ENCODE measurements at regions not wholly inside any gene's neighbourhood (a gene's known extent, or its start where the extent isn't known, plus 50 kb on each side); places are given as distances from the start of the nearest gene placed in this dataset.
A peak's percentile ranks its signal among the peaks of the same experiment; 100 is the strongest.

- no peak overlapping the region for H3K4me3 ChIP-seq (ENCODE audit: control insufficient read depth in 1 of 2, extremely low read depth in 1 of 2, low read length in 1 of 2)
- peaks cover 2 to 28% (median 12%) of the 10 kb centered on the region in 3 donors for H3K9me3 Mint-ChIP-seq
- H3K27me3 Mint-ChIP-seq: peaks cover 14 to 19% of the 10 kb centered on the region in 2 donors
- DNase-seq (no peak), ATAC-seq (replicated peaks in 1 of 4) (no peak)
- H3K27ac ChIP-seq (ENCODE audit: low read length): no peak overlapping the region
- no peaks in the 10 kb centered on the region for H3K9me3 ChIP-seq
- H3K36me3 ChIP-seq (ENCODE audit: control insufficient read depth in 2 of 2, extremely low read depth in 1 of 2, insufficient read depth in 1 of 2, low read length in 1 of 2): no peaks in the 10 kb centered on the region
- H3K36me3 Mint-ChIP-seq: no peaks in the 10 kb centered on the region
- no peak overlapping the region for H3K27ac Mint-ChIP-seq
- WGBS (ENCODE audit: insufficient coverage): 23% methylated on average over 4 of the region's 16 CpGs
- peaks cover 2 to 20% of the 10 kb centered on the region in 2 experiments for H3K27me3 ChIP-seq (replicated peaks in 1 of 2; ENCODE audit: control insufficient read depth in 2 of 2, extremely low read depth in 1 of 2, insufficient read depth in 2 of 2, low read length in 1 of 2)
- CTCF ChIA-PET: no interaction called here
- no peaks in the 10 kb centered on the region for H3K4me1 Mint-ChIP-seq
- H3K4me1 ChIP-seq (ENCODE audit: control insufficient read depth in 1 of 2, extremely low read depth in 1 of 2, insufficient read depth in 2 of 2, low read length in 2 of 2): no peaks in the 10 kb centered on the region
- H3K4me3 Mint-ChIP-seq: no peak overlapping the region
- POLR2A ChIA-PET: no interaction called here
Observed at GRCh38 chr2:120661551-120661950, 74.1 kb upstream of the GLI2 start.

GRCh38 chr2:120662046-120662445 is 73.6 kb upstream of the GLI2 start:
- Mint-ChIP-seq H3K9me3 (peaks cover 5 to 32% (median 15%) of the 10 kb centered on the region in 3 donors), H3K27ac (no peak overlapping the region), H3K4me1 (no peaks in the 10 kb centered on the region), H3K36me3 (no peaks in the 10 kb centered on the region), H3K4me3 (no peak overlapping the region), H3K27me3 (peaks cover 9 to 15% of the 10 kb centered on the region in 2 donors)
- H3K27me3 ChIP-seq (replicated peaks in 1 of 2; ENCODE audit: control insufficient read depth in 2 of 2, extremely low read depth in 1 of 2, insufficient read depth in 2 of 2, low read length in 1 of 2): peaks cover 2 to 15% of the 10 kb centered on the region in 2 experiments
- no peaks in the 10 kb centered on the region for H3K36me3 ChIP-seq (ENCODE audit: control insufficient read depth in 2 of 2, extremely low read depth in 1 of 2, insufficient read depth in 1 of 2, low read length in 1 of 2)
- ATAC-seq (replicated peaks in 1 of 4): no peak
- WGBS (ENCODE audit: insufficient coverage): 90% methylated on average over 3 of the region's 4 CpGs
- CTCF ChIA-PET: no interaction called here
- H3K4me3 ChIP-seq (ENCODE audit: control insufficient read depth in 1 of 2, extremely low read depth in 1 of 2, low read length in 1 of 2): no peak overlapping the region
- no peaks in the 10 kb centered on the region for H3K9me3 ChIP-seq
- H3K4me1 ChIP-seq (ENCODE audit: control insufficient read depth in 1 of 2, extremely low read depth in 1 of 2, insufficient read depth in 2 of 2, low read length in 2 of 2): no peaks in the 10 kb centered on the region
- no peak overlapping the region for H3K27ac ChIP-seq (ENCODE audit: low read length)
- POLR2A ChIA-PET: no interaction called here
- no peak for DNase-seq

DNA sequence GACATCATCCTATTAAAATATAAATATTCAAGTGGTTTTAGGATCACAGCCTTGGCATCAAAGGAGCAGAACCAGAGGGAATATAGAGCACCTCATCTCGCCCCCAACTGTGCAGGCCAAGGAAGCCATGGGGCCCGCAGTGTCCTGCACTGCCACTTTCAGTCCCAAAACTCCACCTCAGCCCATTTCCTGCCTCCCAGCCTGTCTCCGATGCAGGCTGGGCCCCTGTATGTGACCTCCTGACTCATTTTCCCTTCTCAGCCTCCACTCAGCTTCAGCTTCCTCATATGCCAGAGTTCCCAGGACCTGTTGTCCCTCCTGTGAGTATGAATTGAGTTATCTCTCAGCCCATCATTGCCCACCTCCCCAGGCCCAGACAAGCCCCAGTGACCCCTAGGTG is 72.9 kb upstream of the GLI2 start:
- no peak overlapping the region for H3K27ac Mint-ChIP-seq
- no peak for ATAC-seq (replicated peaks in 1 of 4)
- peaks cover 7 to 11% of the 10 kb centered on the region in 2 donors for H3K27me3 Mint-ChIP-seq
- no peak for DNase-seq
- no peaks in the 10 kb centered on the region for H3K9me3 ChIP-seq
- ChIA-PET CTCF (no interaction called here), POLR2A (no interaction called here)
- 82% methylated on average over 3 of the region's 3 CpGs for WGBS (ENCODE audit: insufficient coverage)
- H3K4me1 ChIP-seq (ENCODE audit: control insufficient read depth in 1 of 2, extremely low read depth in 1 of 2, insufficient read depth in 2 of 2, low read length in 2 of 2): no peaks in the 10 kb centered on the region
- no peak overlapping the region for H3K4me3 Mint-ChIP-seq
- no peak overlapping the region for H3K4me3 ChIP-seq (ENCODE audit: control insufficient read depth in 1 of 2, extremely low read depth in 1 of 2, low read length in 1 of 2)
- H3K4me1 Mint-ChIP-seq: no peaks in the 10 kb centered on the region
- no peaks in the 10 kb centered on the region for H3K36me3 ChIP-seq (ENCODE audit: control insufficient read depth in 2 of 2, extremely low read depth in 1 of 2, insufficient read depth in 1 of 2, low read length in 1 of 2)
- no peaks in the 10 kb centered on the region for H3K36me3 Mint-ChIP-seq
- H3K27ac ChIP-seq (ENCODE audit: low read length): no peak overlapping the region
- peaks cover 5 to 34% (median 15%) of the 10 kb centered on the region in 3 donors for H3K9me3 Mint-ChIP-seq
- H3K27me3 ChIP-seq (replicated peaks in 1 of 2; ENCODE audit: control insufficient read depth in 2 of 2, extremely low read depth in 1 of 2, insufficient read depth in 2 of 2, low read length in 1 of 2): peaks cover 2 to 14% of the 10 kb centered on the region in 2 experiments

DNA sequence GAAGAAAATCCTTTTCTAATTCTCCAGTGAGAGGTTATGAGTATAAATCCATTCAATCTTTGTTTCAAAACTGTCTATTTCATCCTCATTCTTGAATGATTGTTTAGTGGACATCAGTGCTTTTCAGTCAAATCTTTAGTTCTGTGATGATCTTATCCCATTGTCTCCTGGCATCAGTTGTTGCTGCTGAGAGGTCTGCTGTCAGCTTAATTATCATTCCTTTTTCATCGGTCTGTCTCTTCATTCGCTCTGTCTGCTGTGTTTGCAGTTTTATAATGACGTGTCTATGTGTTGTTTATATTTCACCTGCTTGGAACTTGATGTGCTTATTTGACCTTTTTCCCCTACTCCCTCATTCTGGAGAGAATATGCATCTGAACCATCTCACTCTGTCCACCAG is 69.2 kb upstream of the GLI2 start:
- DNase-seq (no peak), ATAC-seq (replicated peaks in 1 of 4) (no peak)
- ChIA-PET CTCF (no interaction called here), POLR2A (no interaction called here)
- H3K27ac Mint-ChIP-seq: no peak overlapping the region
- Histone ChIP-seq H3K4me1 (ENCODE audit: control insufficient read depth in 1 of 2, extremely low read depth in 1 of 2, insufficient read depth in 2 of 2, low read length in 2 of 2) (no peaks in the 10 kb centered on the region), H3K27me3 (replicated peaks in 1 of 2; ENCODE audit: control insufficient read depth in 2 of 2, extremely low read depth in 1 of 2, insufficient read depth in 2 of 2, low read length in 1 of 2) (peaks cover 2 to 30% of the 10 kb centered on the region in 2 experiments), H3K36me3 (ENCODE audit: control insufficient read depth in 2 of 2, extremely low read depth in 1 of 2, insufficient read depth in 1 of 2, low read length in 1 of 2) (no peaks in the 10 kb centered on the region), H3K27ac (ENCODE audit: low read length) (no peak overlapping the region), H3K4me3 (ENCODE audit: control insufficient read depth in 1 of 2, extremely low read depth in 1 of 2, low read length in 1 of 2) (no peak overlapping the region), H3K9me3 (no peaks in the 10 kb centered on the region)
- no peak overlapping the region for H3K4me3 Mint-ChIP-seq
- H3K36me3 Mint-ChIP-seq: no peaks in the 10 kb centered on the region
- peaks cover 5 to 38% (median 15%) of the 10 kb centered on the region in 3 donors for H3K9me3 Mint-ChIP-seq
- H3K27me3 Mint-ChIP-seq: peaks cover 22 to 32% of the 10 kb centered on the region in 2 donors
- H3K4me1 Mint-ChIP-seq: peaks cover 0 to 6% (median 2%) of the 10 kb centered on the region in 3 donors
- no CpG with 5 or more reads among the region's 3 CpGs for WGBS (ENCODE audit: insufficient coverage)

- Histone ChIP-seq H3K27ac (ENCODE audit: low read length) (no peak overlapping the region), H3K4me1 (ENCODE audit: control insufficient read depth in 1 of 2, extremely low read depth in 1 of 2, insufficient read depth in 2 of 2, low read length in 2 of 2) (no peaks in the 10 kb centered on the region), H3K27me3 (replicated peaks in 1 of 2; ENCODE audit: control insufficient read depth in 2 of 2, extremely low read depth in 1 of 2, insufficient read depth in 2 of 2, low read length in 1 of 2) (peaks cover 0 to 31% of the 10 kb centered on the region in 2 experiments), H3K9me3 (no peaks in the 10 kb centered on the region), H3K4me3 (ENCODE audit: control insufficient read depth in 1 of 2, extremely low read depth in 1 of 2, low read length in 1 of 2) (no peak overlapping the region), H3K36me3 (ENCODE audit: control insufficient read depth in 2 of 2, extremely low read depth in 1 of 2, insufficient read depth in 1 of 2, low read length in 1 of 2) (no peaks in the 10 kb centered on the region)
- 100% methylated on average over 1 of the region's 2 CpGs for WGBS (ENCODE audit: insufficient coverage)
- ChIA-PET POLR2A (no interaction called here), CTCF (interaction anchor here in 1 of 2 donors (0.7 kb wide), 1 partner anchor 13 kb away, joined by 3 read pairs; no protein-coding TSS in a partner anchor)
- Mint-ChIP-seq H3K4me1 (peaks cover 0 to 6% (median 2%) of the 10 kb centered on the region in 3 donors), H3K9me3 (peaks cover 5 to 38% (median 15%) of the 10 kb centered on the region in 3 donors), H3K36me3 (no peaks in the 10 kb centered on the region), H3K4me3 (no peak overlapping the region), H3K27me3 (peaks cover 22 to 39% of the 10 kb centered on the region in 2 donors), H3K27ac (no peak overlapping the region)
- no peak for DNase-seq
- no peak for ATAC-seq (replicated peaks in 1 of 4)
Observed at GRCh38 chr2:120667981-120668380, 67.7 kb upstream of the GLI2 start.

DNA sequence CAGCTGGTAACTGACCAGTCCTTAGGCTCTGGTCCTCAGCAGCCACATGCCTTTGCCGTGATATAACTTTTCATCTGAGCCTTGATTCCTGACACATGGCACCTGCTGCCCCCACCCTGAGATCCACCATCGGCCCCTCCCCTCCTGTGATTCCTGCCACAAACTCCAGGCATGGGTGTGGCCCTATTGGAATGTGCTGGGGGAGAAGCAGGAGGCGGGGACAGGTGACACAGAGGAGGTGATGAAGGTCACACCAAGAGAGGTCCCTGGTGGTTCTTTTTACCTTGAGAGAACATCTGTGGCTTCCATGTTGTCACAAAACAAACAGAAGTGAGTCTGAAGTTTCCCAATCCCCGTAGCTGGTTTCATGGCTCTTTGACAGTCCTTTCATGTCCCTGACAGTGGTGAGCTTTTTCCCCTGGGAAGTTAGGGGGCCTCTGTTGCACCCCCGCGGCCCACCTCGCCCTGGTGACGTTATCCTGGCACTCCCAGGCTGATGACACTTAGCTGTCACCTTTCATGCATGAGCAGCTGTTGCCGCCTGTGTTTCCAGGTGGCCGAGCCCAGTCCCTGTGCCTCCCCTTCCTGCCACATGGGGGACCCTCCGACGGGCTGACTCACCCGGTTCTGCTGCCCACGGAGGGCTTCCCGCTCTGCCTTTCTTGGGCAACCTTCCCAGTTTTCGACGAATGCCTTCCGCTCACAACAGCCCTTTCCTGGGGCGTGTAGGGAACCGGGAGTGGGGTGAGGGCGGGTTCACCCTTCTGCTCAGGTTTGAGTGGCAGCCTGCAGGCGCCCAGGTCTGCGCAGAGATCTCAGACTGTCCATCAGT is 66.3 kb upstream of the GLI2 start:
- ATAC-seq (replicated peaks in 1 of 4) (no peak), DNase-seq (peak in 1 of 35 experiments; percentile 24)
- ChIA-PET POLR2A (no interaction called here), CTCF (interaction anchor here in 1 of 2 donors (0.7 kb wide), 1 partner anchor 11 kb away, joined by 3 read pairs; no protein-coding TSS in a partner anchor)
- Mint-ChIP-seq H3K27ac (no peak overlapping the region), H3K27me3 (peaks cover 25 to 43% of the 10 kb centered on the region in 2 donors), H3K36me3 (no peaks in the 10 kb centered on the region), H3K4me3 (no peak overlapping the region), H3K9me3 (peaks cover 5 to 31% (median 15%) of the 10 kb centered on the region in 3 donors), H3K4me1 (peaks cover 0 to 6% (median 2%) of the 10 kb centered on the region in 3 donors)
- Histone ChIP-seq H3K27me3 (replicated peaks in 1 of 2; ENCODE audit: control insufficient read depth in 2 of 2, extremely low read depth in 1 of 2, insufficient read depth in 2 of 2, low read length in 1 of 2) (peaks cover 0 to 40% of the 10 kb centered on the region in 2 experiments), H3K9me3 (no peaks in the 10 kb centered on the region), H3K36me3 (ENCODE audit: control insufficient read depth in 2 of 2, extremely low read depth in 1 of 2, insufficient read depth in 1 of 2, low read length in 1 of 2) (no peaks in the 10 kb centered on the region), H3K27ac (ENCODE audit: low read length) (no peak overlapping the region), H3K4me3 (ENCODE audit: control insufficient read depth in 1 of 2, extremely low read depth in 1 of 2, low read length in 1 of 2) (no peak overlapping the region), H3K4me1 (ENCODE audit: control insufficient read depth in 1 of 2, extremely low read depth in 1 of 2, insufficient read depth in 2 of 2, low read length in 2 of 2) (no peaks in the 10 kb centered on the region)
- 17% methylated on average over 19 of the region's 23 CpGs for WGBS (ENCODE audit: insufficient coverage)

Measured in T-cell (primary cell).